Mucosa of descending colon (tissue), 3 donors: ENCODE measurements at regions not wholly inside any gene's neighbourhood (a gene's known extent, or its start where the extent isn't known, plus 50 kb on each side); places are given as distances from the start of the nearest gene placed in this dataset.

Experiments used
- ATAC-seq: fragments of 200-7000 bp; cut with Tn5 transposase; one replicate; pipeline ENCODE4 v1.9.1; 2020; ENCODE audit warnings: mild to moderate bottlenecking, moderate library complexity
- DNase-seq, 3 donors: peaks; one replicate each; pipeline ENCODE4 v3.0.0-alpha.2; 2020
- H3K36me3 ChIP-seq: fragments of 200-600 bp; one replicate; pipeline ENCODE4 v1.8.0; 2021; ENCODE audit warnings: low read depth, mild to moderate bottlenecking
- H3K4me1 ChIP-seq: fragments of 200-600 bp; one replicate; pipeline ENCODE4 v1.8.0; 2021; ENCODE audit warnings: low read depth, mild to moderate bottlenecking
- H3K4me3 ChIP-seq: fragments of 200-600 bp; one replicate; pipeline ENCODE4 v1.8.0; 2021; ENCODE audit warnings: mild to moderate bottlenecking
- H3K9me3 ChIP-seq: fragments of 200-600 bp; one replicate; pipeline ENCODE4 v1.8.0; 2021; ENCODE audit warnings: mild to moderate bottlenecking
- intact Hi-C, 2 donors: fragments of 100-400 bp; cut with DNase I in 1 of 2; cut with micrococcal nuclease in 1 of 2; formaldehyde crosslinking; loops; one replicate each; pipeline versions ENCODE4 v1.11.0 to v1.11.1; 2022; cut with DNase I, micrococcal nuclease
- TF ChIP-seq, protein P1 (sequence below): fragments of 200-600 bp; IDR thresholded peaks from one replicate; pipeline ENCODE4 v1.8.0; 2022; ENCODE audit warnings: antibody characterized with exemption, mild to moderate bottlenecking
- donor health status: DM: no; HTN: no; CAD: no; lungs with moderate emphysema.
- donor health status: DM: no; HTN: no; CAD: no.
- donor health status: DM: no; HTN: yes; CAD: no.

GRCh38 chr12:30026621-30027234 lies 243.0 kb upstream of the TMTC1 start:
- ATAC-seq (no peak), DNase-seq (no peak)
- TF ChIP-seq, protein P1, sequence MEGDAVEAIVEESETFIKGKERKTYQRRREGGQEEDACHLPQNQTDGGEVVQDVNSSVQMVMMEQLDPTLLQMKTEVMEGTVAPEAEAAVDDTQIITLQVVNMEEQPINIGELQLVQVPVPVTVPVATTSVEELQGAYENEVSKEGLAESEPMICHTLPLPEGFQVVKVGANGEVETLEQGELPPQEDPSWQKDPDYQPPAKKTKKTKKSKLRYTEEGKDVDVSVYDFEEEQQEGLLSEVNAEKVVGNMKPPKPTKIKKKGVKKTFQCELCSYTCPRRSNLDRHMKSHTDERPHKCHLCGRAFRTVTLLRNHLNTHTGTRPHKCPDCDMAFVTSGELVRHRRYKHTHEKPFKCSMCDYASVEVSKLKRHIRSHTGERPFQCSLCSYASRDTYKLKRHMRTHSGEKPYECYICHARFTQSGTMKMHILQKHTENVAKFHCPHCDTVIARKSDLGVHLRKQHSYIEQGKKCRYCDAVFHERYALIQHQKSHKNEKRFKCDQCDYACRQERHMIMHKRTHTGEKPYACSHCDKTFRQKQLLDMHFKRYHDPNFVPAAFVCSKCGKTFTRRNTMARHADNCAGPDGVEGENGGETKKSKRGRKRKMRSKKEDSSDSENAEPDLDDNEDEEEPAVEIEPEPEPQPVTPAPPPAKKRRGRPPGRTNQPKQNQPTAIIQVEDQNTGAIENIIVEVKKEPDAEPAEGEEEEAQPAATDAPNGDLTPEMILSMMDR, result no peak

GRCh38 chr12:30025317-30025716 lies 241.6 kb upstream of the TMTC1 start:
- DNase-seq (no peak), ATAC-seq (no peak)
- Histone ChIP-seq H3K4me3 (no peak overlapping the region), H3K36me3 (no peaks in the 10 kb centered on the region), H3K9me3 (peaks cover 9% of the 10 kb centered on the region), H3K4me1 (no peaks in the 10 kb centered on the region)
- TF ChIP-seq, protein P1, result no peak
- intact Hi-C loops, result no loop called here

More at GRCh38 chr12:30026621-30027234, 243.0 kb upstream of the TMTC1 start:
- Histone ChIP-seq H3K4me3 (no peak overlapping the region), H3K36me3 (no peaks in the 10 kb centered on the region), H3K4me1 (no peaks in the 10 kb centered on the region), H3K9me3 (peaks cover 9% of the 10 kb centered on the region)
- intact Hi-C loops, result no loop called here

GRCh38 chr12:30023186-30023585 lies 239.4 kb upstream of the TMTC1 start:
- no peak for DNase-seq
- TF ChIP-seq, protein P1, result no peak
- Histone ChIP-seq H3K9me3 (peaks cover 5% of the 10 kb centered on the region), H3K4me3 (no peak overlapping the region), H3K4me1 (no peaks in the 10 kb centered on the region), H3K36me3 (no peaks in the 10 kb centered on the region)
- intact Hi-C loops, result no loop called here
- ATAC-seq, result no peak

DNA sequence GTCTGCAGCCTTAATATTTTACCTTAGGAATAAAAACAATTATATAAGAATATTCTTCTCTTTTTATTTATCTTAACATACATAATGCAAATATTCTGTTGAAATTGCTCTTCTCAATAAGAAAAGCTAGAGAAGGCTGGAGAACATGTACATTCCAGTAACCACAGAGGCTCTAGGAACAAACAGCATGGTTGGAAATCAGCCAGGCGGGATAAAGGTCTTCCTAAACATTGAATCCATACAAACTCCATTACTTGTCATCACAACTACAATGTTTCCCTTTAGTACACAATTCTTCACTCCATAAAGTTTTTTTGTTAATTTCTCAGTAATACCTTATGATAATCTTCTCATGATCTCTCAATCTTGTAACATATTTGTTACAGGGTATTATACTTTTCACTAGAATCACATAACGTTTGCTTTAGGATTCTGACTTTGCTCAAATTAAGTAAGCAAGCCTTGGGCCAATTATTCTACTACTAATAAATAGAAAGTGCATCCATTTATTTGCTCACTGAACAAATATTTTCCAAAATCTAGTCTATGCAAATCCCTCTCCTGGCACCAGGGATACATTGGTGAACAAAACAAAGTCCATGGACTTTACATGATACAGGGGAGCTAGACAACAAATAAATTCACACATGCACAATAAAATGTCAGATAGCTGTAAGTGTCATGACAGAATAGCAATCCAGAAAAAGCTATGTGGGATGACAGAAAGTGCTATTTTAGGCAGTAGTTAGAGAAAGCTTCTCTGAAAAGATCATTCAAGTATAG lies 237.5 kb upstream of the TMTC1 start:
- Histone ChIP-seq H3K36me3 (no peaks in the 10 kb centered on the region), H3K4me1 (no peaks in the 10 kb centered on the region), H3K4me3 (no peak overlapping the region), H3K9me3 (peaks cover 5% of the 10 kb centered on the region)
- no peak for DNase-seq
- intact Hi-C loops, result no loop called here
- TF ChIP-seq, protein P1, result no peak
- no peak for ATAC-seq

DNA sequence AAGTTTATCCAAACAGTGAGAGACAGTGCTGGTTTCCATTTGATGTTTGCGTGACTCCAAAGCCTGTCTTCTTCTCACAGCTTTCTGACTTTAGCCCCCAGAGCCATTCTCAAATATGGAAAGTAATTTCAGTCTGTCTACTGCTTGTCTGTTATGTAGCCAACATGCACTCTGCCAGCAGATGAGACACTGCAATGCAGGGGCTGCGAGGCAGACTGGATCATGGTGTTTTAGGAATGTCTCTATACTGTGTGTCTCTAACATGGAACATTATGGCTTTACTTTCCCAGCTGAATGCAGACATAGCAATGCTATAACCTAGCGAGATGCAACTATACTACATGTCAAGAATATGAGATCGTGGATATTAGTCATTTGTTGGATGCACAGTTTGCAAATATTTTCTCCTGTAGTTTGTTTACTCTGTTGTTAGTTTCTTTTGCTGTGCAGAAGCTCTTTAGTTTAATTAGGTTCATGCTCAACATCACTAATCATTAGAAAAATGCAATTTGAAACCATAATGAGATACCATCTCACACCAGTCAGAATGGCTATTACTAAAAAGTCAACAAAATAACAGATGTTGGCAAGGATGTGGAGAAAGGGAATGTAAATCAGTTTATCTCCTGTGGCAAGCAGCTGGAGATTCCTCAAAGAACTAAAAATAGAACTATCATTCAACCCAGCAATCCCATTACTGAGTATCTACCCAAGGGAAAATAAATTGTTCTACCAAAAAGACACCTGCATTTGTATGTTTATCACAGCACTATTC lies 235.8 kb upstream of the TMTC1 start:
- no peaks in the 10 kb centered on the region for H3K4me1 ChIP-seq
- intact Hi-C loops, result no loop called here
- ATAC-seq (no peak), DNase-seq (no peak)
- TF ChIP-seq, protein P1, result no peak
- peaks cover 3% of the 10 kb centered on the region for H3K9me3 ChIP-seq
- no peak overlapping the region for H3K4me3 ChIP-seq
- no peaks in the 10 kb centered on the region for H3K36me3 ChIP-seq
